ENCODE measurements at regions not wholly inside any gene's neighbourhood (a gene's known extent, or its start where the extent isn't known, plus 50 kb on each side); places are given as distances from the start of the nearest gene placed in this dataset.

DNA sequence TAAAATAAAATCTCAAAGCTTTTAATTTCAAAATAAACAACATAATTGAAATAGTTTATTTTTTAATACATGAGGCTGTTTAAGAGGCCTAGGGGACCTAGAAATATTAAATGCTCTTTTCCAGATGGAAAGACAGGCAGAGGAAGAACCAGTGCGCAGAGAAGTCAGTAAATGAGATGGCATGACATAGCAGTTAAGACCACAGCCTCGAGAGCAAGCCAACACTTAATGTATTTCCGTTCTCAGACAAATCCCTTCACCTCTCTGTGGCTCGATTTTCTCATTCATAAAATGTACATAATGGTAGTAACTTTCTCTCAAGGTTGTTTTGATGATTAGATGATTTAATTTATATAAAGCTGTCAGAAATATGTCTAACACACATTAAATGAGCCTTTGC lies 405.1 kb upstream of the CWC22 start:
- TF ChIP-seq, protein P1, sequence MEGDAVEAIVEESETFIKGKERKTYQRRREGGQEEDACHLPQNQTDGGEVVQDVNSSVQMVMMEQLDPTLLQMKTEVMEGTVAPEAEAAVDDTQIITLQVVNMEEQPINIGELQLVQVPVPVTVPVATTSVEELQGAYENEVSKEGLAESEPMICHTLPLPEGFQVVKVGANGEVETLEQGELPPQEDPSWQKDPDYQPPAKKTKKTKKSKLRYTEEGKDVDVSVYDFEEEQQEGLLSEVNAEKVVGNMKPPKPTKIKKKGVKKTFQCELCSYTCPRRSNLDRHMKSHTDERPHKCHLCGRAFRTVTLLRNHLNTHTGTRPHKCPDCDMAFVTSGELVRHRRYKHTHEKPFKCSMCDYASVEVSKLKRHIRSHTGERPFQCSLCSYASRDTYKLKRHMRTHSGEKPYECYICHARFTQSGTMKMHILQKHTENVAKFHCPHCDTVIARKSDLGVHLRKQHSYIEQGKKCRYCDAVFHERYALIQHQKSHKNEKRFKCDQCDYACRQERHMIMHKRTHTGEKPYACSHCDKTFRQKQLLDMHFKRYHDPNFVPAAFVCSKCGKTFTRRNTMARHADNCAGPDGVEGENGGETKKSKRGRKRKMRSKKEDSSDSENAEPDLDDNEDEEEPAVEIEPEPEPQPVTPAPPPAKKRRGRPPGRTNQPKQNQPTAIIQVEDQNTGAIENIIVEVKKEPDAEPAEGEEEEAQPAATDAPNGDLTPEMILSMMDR (IDR thresholded peaks at IDR 0.05) = no peak
- no peak for TF ChIP-seq ZFX (IDR thresholded peaks at IDR 0.05; ENCODE audit: borderline replicate concordance)

DNA sequence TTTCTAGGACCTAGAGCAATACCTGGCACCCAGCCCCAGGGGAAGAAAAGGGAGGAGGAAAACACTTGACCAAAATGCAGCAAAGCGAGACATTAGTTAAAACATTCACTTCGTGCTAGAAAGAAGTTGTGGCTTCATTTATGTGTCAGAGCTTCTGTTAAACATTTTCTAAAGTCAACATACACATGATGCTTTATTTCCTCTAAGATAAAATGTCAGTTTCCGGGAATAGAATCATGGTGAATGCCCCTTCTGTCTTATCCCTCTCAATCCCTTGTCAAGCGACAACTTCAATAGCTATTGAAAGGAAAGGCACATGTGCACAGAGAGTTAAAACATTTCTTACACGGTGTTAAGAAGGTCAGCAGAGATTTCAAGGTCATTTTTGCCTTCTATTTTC lies 404.6 kb upstream of the CWC22 start:
- TF ChIP-seq ZFX (IDR thresholded peaks at IDR 0.05; ENCODE audit: borderline replicate concordance) = no peak
- TF ChIP-seq, protein P1 (IDR thresholded peaks at IDR 0.05) = no peak

More for the DNA sequence above, 405.1 kb upstream of the CWC22 start:
- H3K27ac ChIP-seq = no peak overlapping the region

DNA sequence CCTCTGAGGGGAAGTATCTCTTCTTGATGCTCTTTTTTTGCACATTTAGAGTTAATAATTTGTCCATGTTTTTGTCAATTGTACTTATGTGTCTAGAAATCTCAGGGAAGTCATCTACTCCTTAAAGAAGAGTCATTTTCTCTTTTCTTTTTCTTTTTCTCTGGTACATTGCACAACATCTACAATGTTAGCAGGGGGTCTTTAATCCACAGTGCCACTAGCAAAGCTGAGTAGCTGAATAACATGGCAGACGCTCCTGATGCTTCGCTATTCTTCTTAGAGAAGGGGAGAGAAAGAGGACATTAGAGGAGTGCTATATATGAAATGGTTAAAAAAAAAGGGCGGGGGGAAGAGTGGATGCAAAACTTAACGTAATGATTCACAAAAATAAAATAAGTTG lies 399.6 kb upstream of the CWC22 start:
- TF ChIP-seq, protein P1 (IDR thresholded peaks at IDR 0.05) = no peak
- no peak for TF ChIP-seq ZFX (IDR thresholded peaks at IDR 0.05; ENCODE audit: borderline replicate concordance)
- H3K27ac ChIP-seq = no peak overlapping the region

More for the DNA sequence above, 404.6 kb upstream of the CWC22 start:
- H3K27ac ChIP-seq = no peak overlapping the region

DNA sequence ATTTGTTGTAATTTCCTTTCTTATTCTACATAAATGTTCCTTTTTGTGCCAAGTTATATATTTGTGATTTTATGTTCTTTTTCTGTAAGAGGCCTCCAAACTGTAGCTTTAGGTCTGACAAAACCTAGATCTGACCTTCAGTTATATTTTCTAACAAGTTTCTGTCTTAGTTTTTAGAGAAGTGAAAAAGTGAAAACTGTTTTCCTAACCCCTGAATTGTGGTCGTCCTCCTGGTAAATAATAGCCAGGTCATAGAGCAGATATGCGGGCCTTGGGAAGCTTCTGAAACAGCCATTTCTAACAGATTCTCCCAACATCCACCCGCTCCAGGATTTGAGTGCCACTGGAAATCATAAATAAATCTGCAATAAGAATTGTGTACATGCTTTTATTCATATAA lies 398.4 kb upstream of the CWC22 start:
- no peak overlapping the region for H3K27ac ChIP-seq
- TF ChIP-seq ZFX (IDR thresholded peaks at IDR 0.05; ENCODE audit: borderline replicate concordance) = no peak
- TF ChIP-seq, protein P1 (IDR thresholded peaks at IDR 0.05) = no peak

DNA sequence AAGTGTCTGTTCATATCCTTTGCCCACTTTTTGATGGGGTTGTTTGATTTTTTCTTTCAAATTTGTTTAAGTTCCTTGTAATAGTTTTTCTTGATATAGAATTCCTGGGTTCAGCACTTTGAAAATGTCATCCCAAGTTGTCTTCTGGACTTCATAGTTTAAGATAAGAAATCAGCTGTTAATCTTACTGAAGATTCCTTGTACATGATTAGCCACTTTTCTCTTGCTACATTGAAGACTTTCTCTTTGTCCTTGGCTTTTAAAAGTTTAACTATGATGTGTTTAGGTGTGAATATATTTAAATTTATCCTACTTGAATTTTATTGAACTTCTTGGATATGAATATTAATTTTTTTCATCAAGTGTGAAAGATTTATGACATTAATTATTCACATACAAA lies 387.2 kb upstream of the CWC22 start:
- H3K27ac ChIP-seq = no peak overlapping the region
- TF ChIP-seq ZFX (IDR thresholded peaks at IDR 0.05; ENCODE audit: borderline replicate concordance) = no peak
- TF ChIP-seq, protein P1 (IDR thresholded peaks at IDR 0.05) = no peak

DNA sequence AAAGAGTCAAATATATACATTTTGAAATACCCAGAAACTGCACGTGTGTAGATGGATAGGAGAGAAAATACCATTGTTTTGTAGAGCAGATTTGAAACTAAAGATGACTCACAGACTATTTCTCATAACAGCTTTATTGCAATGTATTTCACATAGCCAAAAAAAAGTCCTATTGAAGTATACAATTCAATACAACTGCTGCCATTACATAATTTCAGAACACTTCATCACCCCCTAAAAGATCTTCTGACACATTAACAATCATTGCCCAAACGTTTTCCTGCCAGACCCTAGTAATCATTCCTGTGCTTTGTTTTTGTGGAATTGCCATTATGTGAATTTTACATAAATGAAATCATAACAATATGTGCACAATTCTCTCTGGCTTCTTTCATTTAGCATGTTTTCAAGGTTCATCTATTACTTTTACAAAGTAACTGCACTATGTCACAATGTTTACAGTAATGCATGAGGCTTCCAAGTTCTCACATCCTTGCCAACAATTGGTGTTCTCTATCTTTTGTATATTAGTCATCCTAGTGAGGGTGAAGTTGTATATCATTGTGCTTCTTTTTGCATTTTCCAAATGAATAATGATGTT lies 378.6 kb upstream of the CWC22 start:
- TF ChIP-seq ZFX (IDR thresholded peaks at IDR 0.05; ENCODE audit: borderline replicate concordance) = no peak
- TF ChIP-seq, protein P1 (IDR thresholded peaks at IDR 0.05) = no peak
- H3K27ac ChIP-seq = no peak overlapping the region

DNA sequence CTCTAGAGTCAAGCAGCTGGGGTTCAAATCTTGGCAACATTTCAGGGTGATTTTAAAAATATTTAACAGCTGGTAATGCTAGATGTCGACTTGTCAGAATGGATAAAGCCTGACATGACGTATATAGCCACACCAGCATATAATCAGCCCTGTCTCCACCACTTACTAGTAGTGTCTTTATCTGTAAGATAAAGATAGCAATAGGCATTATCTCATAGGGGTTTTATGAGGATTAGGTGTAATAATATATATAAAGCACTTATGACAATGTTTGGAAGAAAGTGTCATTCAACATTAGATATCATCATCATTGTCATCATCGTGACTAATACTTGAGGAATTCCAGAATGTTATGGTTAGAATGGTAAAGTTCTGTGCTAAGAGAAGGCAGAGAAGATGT lies 369.0 kb upstream of the CWC22 start:
- peak overlapping the region; percentile 96 for H3K27ac ChIP-seq
- TF ChIP-seq, protein P1 (IDR thresholded peaks at IDR 0.05) = no peak
- TF ChIP-seq ZFX (IDR thresholded peaks at IDR 0.05; ENCODE audit: borderline replicate concordance) = no peak

All from 22Rv1 (cell line).